ENCODE measurements at regions not wholly inside any gene's neighbourhood (a gene's known extent, or its start where the extent isn't known, plus 50 kb on each side); places are given as distances from the start of the nearest gene placed in this dataset.

DNA sequence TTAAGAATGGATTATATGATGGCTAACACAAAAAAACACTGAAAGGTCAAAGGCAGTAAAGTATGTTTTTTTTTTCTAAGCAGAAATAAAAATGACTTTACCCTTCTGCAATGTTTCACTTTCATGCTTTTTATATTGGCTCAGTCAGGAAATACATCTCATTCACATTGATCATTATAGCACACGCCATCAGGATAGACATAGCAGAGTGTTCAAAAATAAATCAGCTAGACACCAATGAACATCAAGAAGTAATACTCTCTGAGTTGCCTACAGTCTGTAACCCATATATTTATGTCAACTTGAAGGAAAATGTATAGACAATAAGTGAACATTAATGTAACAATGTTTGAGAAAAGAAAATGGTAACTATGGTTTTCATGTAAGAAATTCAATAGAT lies 535.2 kb upstream of the EPHA7 start:
- intact Hi-C loops (cut with DNase I; ENCODE audit: low total_unique reads), result no loop called here
- WGBS, 5 donors, result 51 to 82% (median 67%) methylated on average over 1 of the region's 1 CpG
- H3K4me3 ChIP-seq, result no peak overlapping the region
- H3K27ac ChIP-seq, result no peak overlapping the region
- H3K27me3 ChIP-seq, result no peaks in the 10 kb centered on the region
- H3K4me1 ChIP-seq, result no peaks in the 10 kb centered on the region
- H3K9me3 ChIP-seq, result no peaks in the 10 kb centered on the region
- no peak for TF ChIP-seq POLR2A (IDR thresholded peaks at IDR 0.05)
- no peak for TF ChIP-seq POLR2AphosphoS5 (IDR thresholded peaks at IDR 0.05)
- TF ChIP-seq, protein P1, sequence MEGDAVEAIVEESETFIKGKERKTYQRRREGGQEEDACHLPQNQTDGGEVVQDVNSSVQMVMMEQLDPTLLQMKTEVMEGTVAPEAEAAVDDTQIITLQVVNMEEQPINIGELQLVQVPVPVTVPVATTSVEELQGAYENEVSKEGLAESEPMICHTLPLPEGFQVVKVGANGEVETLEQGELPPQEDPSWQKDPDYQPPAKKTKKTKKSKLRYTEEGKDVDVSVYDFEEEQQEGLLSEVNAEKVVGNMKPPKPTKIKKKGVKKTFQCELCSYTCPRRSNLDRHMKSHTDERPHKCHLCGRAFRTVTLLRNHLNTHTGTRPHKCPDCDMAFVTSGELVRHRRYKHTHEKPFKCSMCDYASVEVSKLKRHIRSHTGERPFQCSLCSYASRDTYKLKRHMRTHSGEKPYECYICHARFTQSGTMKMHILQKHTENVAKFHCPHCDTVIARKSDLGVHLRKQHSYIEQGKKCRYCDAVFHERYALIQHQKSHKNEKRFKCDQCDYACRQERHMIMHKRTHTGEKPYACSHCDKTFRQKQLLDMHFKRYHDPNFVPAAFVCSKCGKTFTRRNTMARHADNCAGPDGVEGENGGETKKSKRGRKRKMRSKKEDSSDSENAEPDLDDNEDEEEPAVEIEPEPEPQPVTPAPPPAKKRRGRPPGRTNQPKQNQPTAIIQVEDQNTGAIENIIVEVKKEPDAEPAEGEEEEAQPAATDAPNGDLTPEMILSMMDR (IDR thresholded peaks at IDR 0.05), result no peak
- TF ChIP-seq EP300 (IDR thresholded peaks at IDR 0.05), result no peak
- DNase-seq, result no peak
- no peaks in the 10 kb centered on the region for H3K36me3 ChIP-seq

DNA sequence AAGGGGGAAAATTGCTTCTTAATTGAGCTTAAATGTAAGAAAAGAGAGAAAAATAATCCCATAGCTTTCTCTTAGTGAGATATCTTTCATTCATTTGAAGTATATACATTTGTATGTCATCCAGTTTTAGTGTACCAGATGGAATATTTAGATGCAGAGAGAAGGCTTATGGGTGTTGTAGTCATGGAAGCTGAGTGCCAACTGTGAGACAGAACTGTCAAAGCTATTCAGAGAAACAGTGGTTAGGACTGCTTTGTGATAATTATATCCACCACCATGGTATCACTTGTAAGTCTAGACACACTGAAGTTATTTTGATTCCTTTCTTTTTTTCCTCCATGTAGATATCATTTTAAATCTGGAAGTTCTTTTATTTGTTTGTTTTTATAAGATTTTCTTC lies 524.3 kb upstream of the EPHA7 start:
- H3K27me3 ChIP-seq, result no peaks in the 10 kb centered on the region
- H3K27ac ChIP-seq, result no peak overlapping the region
- no peak for DNase-seq
- H3K36me3 ChIP-seq, result no peaks in the 10 kb centered on the region
- H3K4me3 ChIP-seq, result no peak overlapping the region
- intact Hi-C loops (cut with DNase I; ENCODE audit: low total_unique reads), result no loop called here
- TF ChIP-seq POLR2AphosphoS5 (IDR thresholded peaks at IDR 0.05) (no peak), EP300 (IDR thresholded peaks at IDR 0.05) (no peak), POLR2A (IDR thresholded peaks at IDR 0.05) (no peak)
- TF ChIP-seq, protein P1 (IDR thresholded peaks at IDR 0.05), result no peak
- H3K4me1 ChIP-seq, result no peaks in the 10 kb centered on the region
- no peaks in the 10 kb centered on the region for H3K9me3 ChIP-seq

DNA sequence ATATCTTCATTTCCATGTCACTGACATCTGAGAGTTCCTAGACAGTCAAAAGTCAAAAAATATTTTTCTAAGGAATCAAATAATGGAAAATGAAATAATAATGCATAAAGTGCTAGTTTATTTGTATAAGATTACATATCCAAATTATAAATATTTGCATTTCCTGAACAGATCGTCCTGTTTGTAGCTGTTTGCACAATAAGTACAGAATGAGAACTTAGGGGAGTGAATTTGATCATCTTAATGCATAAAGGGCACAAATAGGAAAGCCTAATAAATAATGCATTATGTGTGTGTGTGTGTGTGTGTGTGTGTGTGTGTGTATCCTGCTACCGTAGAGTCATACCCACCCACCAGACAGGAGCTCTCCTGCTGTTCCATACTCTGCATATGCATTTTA lies 521.0 kb upstream of the EPHA7 start:
- no peaks in the 10 kb centered on the region for H3K27me3 ChIP-seq
- no peaks in the 10 kb centered on the region for H3K4me1 ChIP-seq
- H3K36me3 ChIP-seq, result no peaks in the 10 kb centered on the region
- H3K27ac ChIP-seq, result no peak overlapping the region
- intact Hi-C loops (cut with DNase I; ENCODE audit: low total_unique reads), result no loop called here
- DNase-seq, result no peak
- no peak overlapping the region for H3K4me3 ChIP-seq
- no peaks in the 10 kb centered on the region for H3K9me3 ChIP-seq
- TF ChIP-seq POLR2A (IDR thresholded peaks at IDR 0.05) (no peak), EP300 (IDR thresholded peaks at IDR 0.05) (no peak), POLR2AphosphoS5 (IDR thresholded peaks at IDR 0.05) (no peak)
- TF ChIP-seq, protein P1 (IDR thresholded peaks at IDR 0.05), result no peak
- WGBS, 5 donors, result 15 to 53% (median 27%) methylated on average over 2 of the region's 2 CpGs

DNA sequence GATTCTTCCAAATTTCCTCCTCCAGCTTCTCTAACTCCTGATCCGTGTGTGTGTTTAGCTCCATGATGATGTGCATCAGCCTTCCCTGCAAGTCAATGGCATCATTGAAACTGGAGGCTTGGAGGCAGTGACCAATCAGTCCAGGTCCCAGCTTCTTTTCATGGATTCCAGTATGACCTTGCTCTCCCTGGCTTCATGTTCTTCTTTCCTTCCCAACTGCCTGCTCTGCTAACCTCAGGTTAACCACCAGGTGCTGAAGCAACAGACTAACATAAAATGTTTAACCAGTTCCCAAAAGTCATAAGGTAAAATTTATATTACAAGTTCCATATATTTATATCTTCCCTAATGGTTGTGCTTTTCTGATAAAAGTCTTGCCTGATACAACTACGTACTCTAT lies 512.8 kb upstream of the EPHA7 start:
- WGBS, 5 donors, result 63 to 86% (median 74%) methylated on average over 2 of the region's 2 CpGs
- Histone ChIP-seq H3K36me3 (no peaks in the 10 kb centered on the region), H3K4me3 (no peak overlapping the region), H3K27ac (no peak overlapping the region), H3K4me1 (no peaks in the 10 kb centered on the region), H3K9me3 (no peaks in the 10 kb centered on the region), H3K27me3 (no peaks in the 10 kb centered on the region)
- intact Hi-C loops (cut with DNase I; ENCODE audit: low total_unique reads), result no loop called here
- no peak for TF ChIP-seq EP300 (IDR thresholded peaks at IDR 0.05)
- no peak for TF ChIP-seq POLR2AphosphoS5 (IDR thresholded peaks at IDR 0.05)
- no peak for TF ChIP-seq POLR2A (IDR thresholded peaks at IDR 0.05)
- TF ChIP-seq, protein P1 (IDR thresholded peaks at IDR 0.05), result no peak
- DNase-seq, result no peak
